Uterus (tissue), 3 donors: ENCODE measurements at regions not wholly inside any gene's neighbourhood (a gene's known extent, or its start where the extent isn't known, plus 50 kb on each side); places are given as distances from the start of the nearest gene placed in this dataset.

ENCODE experiments used
- DNase-seq, 2 donors: peaks; one replicate each; pipeline ENCODE4 v3.0.0-alpha.2; 2019 to 2020
- H3K27ac ChIP-seq, 2 donors: fragments of 200-600 bp; sonication (generic); 1 replicate in 1 of 2; 2 replicates in 1 of 2; pipeline ENCODE4 v1.5.1; 2016 to 2018
- H3K27me3 ChIP-seq, 2 donors: fragments of 200-600 bp; sonication (generic); one replicate each; pipeline ENCODE4 v1.5.1; 2018 to 2019; ENCODE audit warnings: control low read depth in 1 of 2
- H3K36me3 ChIP-seq, 2 donors: fragments of 200-600 bp; sonication (generic); one replicate each; pipeline ENCODE4 v1.5.1; 2019; ENCODE audit warnings: control low read depth in 1 of 2
- H3K4me1 ChIP-seq, 2 donors: fragments of 200-600 bp; sonication (generic); one replicate each; pipeline ENCODE4 v1.5.1; 2018 to 2019; ENCODE audit warnings: control low read depth in 1 of 2
- H3K4me3 ChIP-seq, 2 donors: fragments of 200-600 bp; sonication (generic); 1 replicate in 1 of 2; 2 replicates in 1 of 2; pipeline ENCODE4 v1.5.1; 2018 to 2019; ENCODE audit warnings: mild to moderate bottlenecking in 1 of 2
- H3K9me3 ChIP-seq, 2 donors: fragments of 200-600 bp; sonication (generic); one replicate each; pipeline ENCODE4 v1.5.1; 2019; ENCODE audit warnings: control low read depth in 1 of 2
- POLR2A ChIP-seq, 2 donors: fragments of 450-650 bp; IDR thresholded peaks; one replicate each; pipeline ENCODE4 v1.6.1; 2016; ENCODE audit warnings: antibody characterized with exemption in 2 of 2, mild to moderate bottlenecking in 1 of 2, moderate library complexity in 1 of 2
- intact Hi-C: fragments of 100-400 bp; cut with DNase I; formaldehyde crosslinking; loops from one replicate; pipeline ENCODE4 v1.15.1; 2023; ENCODE audit warnings: low total_unique reads
- TF ChIP-seq, protein P1 (sequence below), 4 experiments: fragments of 200-600 bp in 2 of 4; fragments of 450-650 bp in 2 of 4; sonication (generic) in 2 of 4; IDR thresholded peaks; one replicate each; pipeline ENCODE4 v1.5.1; 2016 to 2019; ENCODE audit warnings: antibody characterized with exemption in 4 of 4, mild to moderate bottlenecking in 2 of 4, moderate library complexity in 1 of 4
- donor health status: DM: yes; HTN: yes; CAD: no.

DNA sequence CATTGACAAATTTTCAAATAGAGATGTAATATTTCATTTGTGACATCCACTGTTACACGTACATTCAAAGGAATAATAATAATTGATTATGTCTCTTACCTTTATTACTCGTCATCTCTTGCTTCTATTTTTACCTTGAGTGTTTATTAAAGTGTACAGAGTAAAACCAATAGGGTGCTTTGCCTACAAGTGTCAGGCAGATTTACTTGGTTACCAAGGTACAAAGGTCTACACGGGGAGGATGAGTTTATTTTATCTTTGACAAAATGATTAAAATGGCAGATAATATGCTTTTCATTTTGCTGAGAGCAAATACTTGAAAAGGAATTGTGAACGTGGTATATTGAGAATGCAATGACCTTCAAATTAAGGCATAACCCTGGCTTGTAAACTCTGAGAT is 137.8 kb upstream of the SOX5 start:
- Histone ChIP-seq H3K9me3 (no peaks in the 10 kb centered on the region), H3K27ac (no peak overlapping the region), H3K36me3 (no peaks in the 10 kb centered on the region), H3K4me1 (peaks cover 0 to 2% of the 10 kb centered on the region in 2 donors), H3K4me3 (no peak overlapping the region), H3K27me3 (no peaks in the 10 kb centered on the region)
- DNase-seq, result no peak
- TF ChIP-seq POLR2A (IDR thresholded peaks at IDR 0.05), result no peak
- TF ChIP-seq, protein P1, sequence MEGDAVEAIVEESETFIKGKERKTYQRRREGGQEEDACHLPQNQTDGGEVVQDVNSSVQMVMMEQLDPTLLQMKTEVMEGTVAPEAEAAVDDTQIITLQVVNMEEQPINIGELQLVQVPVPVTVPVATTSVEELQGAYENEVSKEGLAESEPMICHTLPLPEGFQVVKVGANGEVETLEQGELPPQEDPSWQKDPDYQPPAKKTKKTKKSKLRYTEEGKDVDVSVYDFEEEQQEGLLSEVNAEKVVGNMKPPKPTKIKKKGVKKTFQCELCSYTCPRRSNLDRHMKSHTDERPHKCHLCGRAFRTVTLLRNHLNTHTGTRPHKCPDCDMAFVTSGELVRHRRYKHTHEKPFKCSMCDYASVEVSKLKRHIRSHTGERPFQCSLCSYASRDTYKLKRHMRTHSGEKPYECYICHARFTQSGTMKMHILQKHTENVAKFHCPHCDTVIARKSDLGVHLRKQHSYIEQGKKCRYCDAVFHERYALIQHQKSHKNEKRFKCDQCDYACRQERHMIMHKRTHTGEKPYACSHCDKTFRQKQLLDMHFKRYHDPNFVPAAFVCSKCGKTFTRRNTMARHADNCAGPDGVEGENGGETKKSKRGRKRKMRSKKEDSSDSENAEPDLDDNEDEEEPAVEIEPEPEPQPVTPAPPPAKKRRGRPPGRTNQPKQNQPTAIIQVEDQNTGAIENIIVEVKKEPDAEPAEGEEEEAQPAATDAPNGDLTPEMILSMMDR (IDR thresholded peaks at IDR 0.05), result no peak
- intact Hi-C loops, result no loop called here

DNA sequence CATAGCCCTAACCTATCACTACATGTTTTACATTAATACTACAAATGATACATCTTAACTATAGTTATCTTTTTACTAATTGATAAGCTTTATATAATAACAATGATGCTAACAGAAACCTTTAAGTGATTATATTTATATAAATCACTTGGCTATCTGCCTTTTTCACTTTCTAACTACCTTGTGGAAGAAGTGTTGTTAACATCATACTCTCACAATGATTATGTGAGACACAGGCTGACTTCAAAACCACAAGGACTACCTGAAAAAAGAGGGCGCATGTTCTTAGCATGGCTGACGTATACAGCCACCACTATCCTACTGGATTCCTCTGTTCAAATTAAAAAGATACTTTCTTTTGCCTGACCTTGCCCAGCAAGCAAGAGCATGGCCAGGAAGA is 135.3 kb upstream of the SOX5 start:
- Histone ChIP-seq H3K36me3 (no peaks in the 10 kb centered on the region), H3K27me3 (no peaks in the 10 kb centered on the region), H3K4me3 (no peak overlapping the region), H3K9me3 (no peaks in the 10 kb centered on the region), H3K4me1 (peaks cover 0 to 2% of the 10 kb centered on the region in 2 donors), H3K27ac (no peak overlapping the region)
- intact Hi-C loops, result no loop called here
- TF ChIP-seq POLR2A (IDR thresholded peaks at IDR 0.05), result no peak
- TF ChIP-seq, protein P1 (IDR thresholded peaks at IDR 0.05), result no peak
- no peak for DNase-seq

DNA sequence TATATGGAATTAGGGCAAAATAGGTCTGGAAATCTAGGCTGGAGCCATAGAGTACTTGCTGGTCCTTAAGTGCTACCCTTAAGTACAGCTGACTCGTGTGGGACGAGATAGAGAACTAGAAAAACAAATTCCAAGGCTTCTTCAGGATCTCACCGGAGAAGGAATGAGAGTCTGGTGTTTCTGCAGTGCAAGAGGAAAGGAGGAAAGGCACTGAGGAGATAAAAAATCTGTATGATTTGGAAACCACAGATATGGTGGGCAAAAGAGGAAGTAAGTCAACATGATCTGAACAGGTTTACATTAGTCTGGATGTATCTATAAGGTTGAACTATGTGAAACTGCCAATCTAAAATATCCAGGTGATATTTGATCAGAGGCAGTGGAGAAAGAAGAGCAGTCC is 134.4 kb upstream of the SOX5 start:
- Histone ChIP-seq H3K9me3 (no peaks in the 10 kb centered on the region), H3K36me3 (no peaks in the 10 kb centered on the region), H3K27me3 (no peaks in the 10 kb centered on the region), H3K4me3 (no peak overlapping the region), H3K4me1 (peaks cover 0 to 2% of the 10 kb centered on the region in 2 donors), H3K27ac (no peak overlapping the region)
- intact Hi-C loops, result no loop called here
- no peak for TF ChIP-seq POLR2A (IDR thresholded peaks at IDR 0.05)
- TF ChIP-seq, protein P1 (IDR thresholded peaks at IDR 0.05), result no peak
- no peak for DNase-seq

DNA sequence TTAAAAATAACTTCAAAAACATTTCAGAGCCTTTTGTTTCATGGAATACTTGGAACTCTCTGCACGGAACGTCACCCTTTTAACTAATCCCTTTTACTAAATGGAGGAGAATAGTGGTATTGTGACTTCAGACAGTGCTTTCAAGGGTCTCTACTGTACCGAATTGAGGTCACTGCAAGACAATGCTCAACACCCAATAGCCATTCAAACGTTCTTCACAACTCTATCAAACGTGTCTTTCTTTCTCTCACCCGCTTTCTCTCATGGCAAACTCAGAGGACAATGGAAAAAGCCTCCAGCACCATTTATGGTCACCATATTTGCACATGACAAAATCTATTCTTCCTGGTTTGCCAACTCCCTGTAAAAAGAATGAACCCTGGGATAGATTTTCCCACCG is 132.1 kb upstream of the SOX5 start:
- TF ChIP-seq POLR2A (IDR thresholded peaks at IDR 0.05), result no peak
- TF ChIP-seq, protein P1 (IDR thresholded peaks at IDR 0.05), result no peak

DNA sequence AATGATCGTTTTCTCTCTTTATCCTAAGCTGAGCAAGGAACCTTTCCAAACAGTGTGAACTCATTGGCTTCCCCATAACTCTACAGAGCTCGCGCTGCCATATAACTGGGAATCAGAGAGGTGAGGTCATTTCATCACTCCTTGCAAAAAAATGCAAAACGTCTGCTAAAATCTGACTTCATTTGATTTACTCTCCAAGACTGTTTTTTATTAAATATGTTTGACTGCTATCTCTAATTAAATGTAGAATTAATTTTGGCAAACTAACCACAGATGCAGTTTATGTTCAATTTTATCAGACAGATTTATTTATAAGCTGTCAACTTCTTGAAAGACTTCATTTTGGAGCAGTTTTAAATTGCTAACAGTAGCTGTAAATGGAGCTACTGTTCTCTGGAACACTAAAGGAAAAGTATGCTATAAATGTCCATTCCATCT is 131.6 kb upstream of the SOX5 start:
- Histone ChIP-seq H3K9me3 (no peaks in the 10 kb centered on the region), H3K27ac (no peak overlapping the region), H3K4me3 (no peak overlapping the region), H3K36me3 (no peaks in the 10 kb centered on the region), H3K4me1 (no peaks in the 10 kb centered on the region), H3K27me3 (no peaks in the 10 kb centered on the region)
- TF ChIP-seq POLR2A (IDR thresholded peaks at IDR 0.05), result no peak
- TF ChIP-seq, protein P1 (IDR thresholded peaks at IDR 0.05), result no peak
- no peak for DNase-seq
- intact Hi-C loops, result no loop called here

More for the DNA sequence above, 132.1 kb upstream of the SOX5 start:
- no peak for DNase-seq
- H3K27ac ChIP-seq, result no peak overlapping the region
- no peak overlapping the region for H3K4me3 ChIP-seq
- intact Hi-C loops, result no loop called here
- H3K9me3 ChIP-seq, result no peaks in the 10 kb centered on the region
- no peaks in the 10 kb centered on the region for H3K27me3 ChIP-seq
- peaks cover 0 to 2% of the 10 kb centered on the region in 2 donors for H3K4me1 ChIP-seq
- H3K36me3 ChIP-seq, result no peaks in the 10 kb centered on the region
